ENCODE measurements at regions not wholly inside any gene's neighbourhood (a gene's known extent, or its start where the extent isn't known, plus 50 kb on each side); places are given as distances from the start of the nearest gene placed in this dataset.

GRCh38 chr15:91737151-91737818, 116.2 kb upstream of the SLCO3A1 start:
- TF ChIP-seq CTCF (IDR thresholded peaks at IDR 0.05; ENCODE audit: poor library complexity) (no peak), EZH2 (IDR thresholded peaks at IDR 0.05; ENCODE audit: borderline replicate concordance) (no peak), EZH2phosphoT487 (IDR thresholded peaks at IDR 0.05; ENCODE audit: low read depth, severe bottlenecking, unreplicated experiment) (no peak)

Measured in hepatocyte (in vitro differentiated cells).